Ishikawa (cell line): ENCODE measurements at regions not wholly inside any gene's neighbourhood (a gene's known extent, or its start where the extent isn't known, plus 50 kb on each side); places are given as distances from the start of the nearest gene placed in this dataset.

ENCODE experiments used
- CEBPB ChIP-seq: IDR thresholded peaks from 2 replicates; pipeline ENCODE4 v1.6.1; 2012
- CREB1 ChIP-seq: IDR thresholded peaks from 2 replicates; pipeline ENCODE4 v1.6.1; 2012; ENCODE audit warnings: low read depth
- EGR1 ChIP-seq: IDR thresholded peaks from 2 replicates; pipeline ENCODE4 v1.6.1; 2012
- EP300 ChIP-seq: IDR thresholded peaks from 2 replicates; pipeline ENCODE4 v1.6.1; 2012; ENCODE audit warnings: borderline replicate concordance
- FOXM1 ChIP-seq: IDR thresholded peaks from 2 replicates; pipeline ENCODE4 v1.6.1; 2012; ENCODE audit warnings: low read depth, borderline replicate concordance
- NFIC ChIP-seq: IDR thresholded peaks from 2 replicates; pipeline ENCODE4 v1.6.1; 2012
- RAD21 ChIP-seq: IDR thresholded peaks from 2 replicates; pipeline ENCODE4 v1.6.1; 2012; ENCODE audit warnings: low read depth
- TAF1 ChIP-seq: IDR thresholded peaks from 2 replicates; pipeline ENCODE4 v1.6.1; 2012; ENCODE audit warnings: low read depth, mild to moderate bottlenecking
- TCF12 ChIP-seq: IDR thresholded peaks from 2 replicates; pipeline ENCODE4 v1.6.1; 2012; ENCODE audit warnings: low read depth
- TEAD4 ChIP-seq: IDR thresholded peaks from 2 replicates; pipeline ENCODE4 v1.6.1; 2012
- YY1 ChIP-seq: IDR thresholded peaks from 2 replicates; pipeline ENCODE4 v1.6.1; 2012; ENCODE audit warnings: low read depth
- ZBTB7A ChIP-seq: IDR thresholded peaks from 2 replicates; pipeline ENCODE4 v1.6.1; 2012; ENCODE audit warnings: low read depth
- TF ChIP-seq, protein P1 (sequence below): IDR thresholded peaks from 2 replicates; pipeline ENCODE4 v1.6.1; 2012; ENCODE audit warnings: low read depth, mild to moderate bottlenecking
- TF ChIP-seq, protein P2 (sequence below): IDR thresholded peaks from 2 replicates; pipeline ENCODE4 v1.6.1; 2012
- TF ChIP-seq, protein P3 (sequence below): IDR thresholded peaks from 2 replicates; pipeline ENCODE4 v1.6.1; 2012

DNA sequence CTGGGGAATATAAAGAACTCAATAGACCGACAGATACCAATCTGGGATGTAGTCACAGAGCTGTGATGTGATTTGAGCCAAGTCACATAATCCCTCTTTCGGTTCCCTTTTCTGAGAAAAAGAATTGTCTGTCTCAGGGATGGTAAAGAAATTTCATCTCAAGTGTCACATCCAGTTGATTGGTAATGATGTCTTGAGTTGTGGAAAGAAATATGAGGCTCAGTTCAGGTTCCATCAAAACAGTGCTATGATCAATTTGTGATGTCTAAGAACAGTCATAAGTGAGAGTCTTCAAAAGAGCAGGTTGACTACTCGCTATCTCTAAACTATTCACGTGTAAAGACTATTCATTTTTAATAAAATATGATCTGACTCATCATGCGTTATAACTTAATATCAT lies 223.3 kb downstream of the METTL4 start:
- TF ChIP-seq YY1 (no peak), EP300 (no peak), ZBTB7A (no peak), NFIC (no peak), TAF1 (no peak), EGR1 (no peak), RAD21 (no peak), TEAD4 (no peak), FOXM1 (no peak), CEBPB (no peak), TCF12 (no peak), CREB1 (no peak)
- TF ChIP-seq, protein P1, sequence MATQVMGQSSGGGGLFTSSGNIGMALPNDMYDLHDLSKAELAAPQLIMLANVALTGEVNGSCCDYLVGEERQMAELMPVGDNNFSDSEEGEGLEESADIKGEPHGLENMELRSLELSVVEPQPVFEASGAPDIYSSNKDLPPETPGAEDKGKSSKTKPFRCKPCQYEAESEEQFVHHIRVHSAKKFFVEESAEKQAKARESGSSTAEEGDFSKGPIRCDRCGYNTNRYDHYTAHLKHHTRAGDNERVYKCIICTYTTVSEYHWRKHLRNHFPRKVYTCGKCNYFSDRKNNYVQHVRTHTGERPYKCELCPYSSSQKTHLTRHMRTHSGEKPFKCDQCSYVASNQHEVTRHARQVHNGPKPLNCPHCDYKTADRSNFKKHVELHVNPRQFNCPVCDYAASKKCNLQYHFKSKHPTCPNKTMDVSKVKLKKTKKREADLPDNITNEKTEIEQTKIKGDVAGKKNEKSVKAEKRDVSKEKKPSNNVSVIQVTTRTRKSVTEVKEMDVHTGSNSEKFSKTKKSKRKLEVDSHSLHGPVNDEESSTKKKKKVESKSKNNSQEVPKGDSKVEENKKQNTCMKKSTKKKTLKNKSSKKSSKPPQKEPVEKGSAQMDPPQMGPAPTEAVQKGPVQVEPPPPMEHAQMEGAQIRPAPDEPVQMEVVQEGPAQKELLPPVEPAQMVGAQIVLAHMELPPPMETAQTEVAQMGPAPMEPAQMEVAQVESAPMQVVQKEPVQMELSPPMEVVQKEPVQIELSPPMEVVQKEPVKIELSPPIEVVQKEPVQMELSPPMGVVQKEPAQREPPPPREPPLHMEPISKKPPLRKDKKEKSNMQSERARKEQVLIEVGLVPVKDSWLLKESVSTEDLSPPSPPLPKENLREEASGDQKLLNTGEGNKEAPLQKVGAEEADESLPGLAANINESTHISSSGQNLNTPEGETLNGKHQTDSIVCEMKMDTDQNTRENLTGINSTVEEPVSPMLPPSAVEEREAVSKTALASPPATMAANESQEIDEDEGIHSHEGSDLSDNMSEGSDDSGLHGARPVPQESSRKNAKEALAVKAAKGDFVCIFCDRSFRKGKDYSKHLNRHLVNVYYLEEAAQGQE, result no peak
- TF ChIP-seq, protein P2, sequence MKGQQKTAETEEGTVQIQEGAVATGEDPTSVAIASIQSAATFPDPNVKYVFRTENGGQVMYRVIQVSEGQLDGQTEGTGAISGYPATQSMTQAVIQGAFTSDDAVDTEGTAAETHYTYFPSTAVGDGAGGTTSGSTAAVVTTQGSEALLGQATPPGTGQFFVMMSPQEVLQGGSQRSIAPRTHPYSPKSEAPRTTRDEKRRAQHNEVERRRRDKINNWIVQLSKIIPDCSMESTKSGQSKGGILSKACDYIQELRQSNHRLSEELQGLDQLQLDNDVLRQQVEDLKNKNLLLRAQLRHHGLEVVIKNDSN, result no peak
- TF ChIP-seq, protein P3, sequence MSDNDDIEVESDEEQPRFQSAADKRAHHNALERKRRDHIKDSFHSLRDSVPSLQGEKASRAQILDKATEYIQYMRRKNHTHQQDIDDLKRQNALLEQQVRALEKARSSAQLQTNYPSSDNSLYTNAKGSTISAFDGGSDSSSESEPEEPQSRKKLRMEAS, result no peak

DNA sequence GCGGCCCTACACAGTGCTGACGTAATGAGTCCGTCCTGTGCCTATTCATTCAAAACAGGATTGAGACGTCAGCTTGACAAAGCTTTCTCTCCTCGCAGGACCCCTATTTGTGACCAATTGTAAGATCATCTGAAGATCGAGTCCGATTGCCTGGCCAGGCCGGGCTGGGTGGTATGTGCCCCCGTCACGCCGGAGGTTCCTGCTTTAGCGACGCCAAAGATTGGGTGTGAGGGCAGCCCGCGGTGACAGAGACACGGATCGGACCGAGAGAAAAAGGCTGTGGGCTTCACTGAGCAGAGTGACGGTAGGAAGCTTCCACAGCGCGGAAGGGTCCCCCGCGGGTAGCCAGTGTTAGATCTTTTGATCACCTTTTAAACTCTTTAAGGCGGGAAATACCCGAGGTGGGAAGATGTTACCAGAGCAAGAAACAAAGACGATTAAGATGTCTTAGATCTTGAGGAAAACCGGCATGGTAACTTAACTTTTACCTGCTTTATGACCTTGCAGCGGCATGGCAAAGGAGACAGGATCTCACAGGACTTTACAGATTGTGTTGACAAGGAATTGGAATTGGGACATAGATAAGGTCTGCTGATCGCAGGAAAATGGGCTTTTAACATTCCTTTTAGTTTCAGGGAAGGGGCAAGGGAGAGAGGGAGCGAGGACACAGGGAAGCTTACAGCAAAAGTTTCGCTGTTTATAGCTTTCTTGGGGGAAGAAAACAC lies 220.0 kb downstream of the METTL4 start:
- TF ChIP-seq, protein P3, result no peak
- TF ChIP-seq EGR1, result no peak
- TF ChIP-seq TEAD4, result no peak
- no peak for TF ChIP-seq RAD21

DNA sequence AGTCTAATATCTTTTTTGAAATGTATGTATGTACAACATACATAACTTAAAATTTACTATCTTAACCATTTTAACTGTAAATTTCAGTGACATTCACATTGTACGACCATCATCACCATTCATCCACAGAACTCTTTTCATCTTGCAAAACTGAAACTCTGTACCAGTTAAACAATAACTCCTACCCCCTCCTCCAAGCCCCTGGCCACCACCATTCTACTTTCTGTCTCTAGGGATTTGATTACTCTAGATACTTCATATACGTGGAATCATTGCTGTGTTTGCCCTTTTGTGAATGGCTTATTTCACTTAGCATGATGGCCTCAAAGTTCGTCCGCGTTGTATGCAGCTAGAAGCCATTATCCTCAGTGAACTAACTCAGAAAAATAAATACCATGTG lies 217.0 kb downstream of the METTL4 start:
- TF ChIP-seq YY1 (no peak), EGR1 (no peak), NFIC (no peak), TEAD4 (no peak), ZBTB7A (no peak), RAD21 (no peak), TAF1 (no peak), FOXM1 (no peak), CEBPB (no peak), CREB1 (no peak), TCF12 (no peak)
- TF ChIP-seq, protein P1, result no peak
- TF ChIP-seq, protein P3, result no peak
- TF ChIP-seq, protein P2, result no peak

DNA sequence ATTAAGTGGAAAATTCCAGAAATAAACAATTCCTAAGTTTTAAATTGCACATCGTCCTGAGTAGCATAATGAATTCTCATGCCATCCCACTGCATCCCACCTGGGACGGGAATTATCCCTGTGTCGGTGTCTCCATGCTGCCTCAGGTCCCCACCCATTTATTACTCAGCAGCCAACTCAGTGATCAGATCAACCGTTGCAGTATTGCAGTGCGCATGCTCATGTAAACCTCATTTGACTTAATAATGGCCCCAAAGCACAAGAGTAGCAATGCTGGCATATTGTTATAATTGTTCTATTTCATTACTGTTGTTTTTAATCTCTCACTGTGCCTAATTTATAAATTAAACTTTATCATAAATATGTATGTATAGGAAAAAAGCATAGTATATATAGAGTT lies 214.4 kb downstream of the METTL4 start:
- TF ChIP-seq ZBTB7A, result no peak
- TF ChIP-seq RAD21, result no peak
- TF ChIP-seq, protein P3, result no peak
- no peak for TF ChIP-seq TAF1
- no peak for TF ChIP-seq YY1
- no peak for TF ChIP-seq TCF12
- no peak for TF ChIP-seq CREB1
- TF ChIP-seq NFIC, result no peak

DNA sequence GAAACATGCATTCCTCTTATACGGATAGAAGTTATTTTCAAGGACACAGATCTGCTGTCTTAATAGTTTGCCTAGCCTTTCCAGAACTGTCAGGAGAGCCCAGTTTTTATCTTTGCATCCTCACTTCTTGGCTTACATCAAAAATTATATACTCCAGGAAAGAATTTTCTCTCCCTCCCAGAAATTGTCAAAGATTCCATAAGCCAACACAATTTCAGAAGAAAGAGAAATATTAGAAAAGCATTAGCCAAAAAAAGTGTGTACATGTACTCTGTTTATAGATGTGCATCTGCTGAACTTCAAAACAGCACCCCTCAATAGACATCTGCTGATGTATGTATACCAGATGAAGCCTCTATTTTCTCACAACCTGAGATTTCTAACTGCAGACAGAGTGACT lies 210.4 kb downstream of the METTL4 start:
- TF ChIP-seq TCF12 (no peak), CREB1 (no peak), TAF1 (no peak), EGR1 (no peak), EP300 (no peak), YY1 (no peak), FOXM1 (no peak), NFIC (no peak), CEBPB (no peak), ZBTB7A (no peak), RAD21 (no peak), TEAD4 (no peak)
- TF ChIP-seq, protein P2, result no peak
- TF ChIP-seq, protein P1, result no peak
- TF ChIP-seq, protein P3, result no peak
